ENCODE measurements at regions not wholly inside any gene's neighbourhood (a gene's known extent, or its start where the extent isn't known, plus 50 kb on each side); places are given as distances from the start of the nearest gene placed in this dataset.

GRCh38 chr4:62288808-62289541 is 1088.8 kb downstream of the ADGRL3 start:
- DNase-seq (ENCODE audit: low read depth, low spot score): no peak
- Histone ChIP-seq H3K4me1 (ENCODE audit: control insufficient read depth, extremely low read depth, insufficient read depth, low read length) (no peaks in the 10 kb centered on the region), H3K4me3 (ENCODE audit: control insufficient read depth in 2 of 3, extremely low read depth in 1 of 3, insufficient read depth in 2 of 3, low read depth in 1 of 3, low read length in 3 of 3) (no peak overlapping the region), H3K36me3 (ENCODE audit: control insufficient read depth in 2 of 2, extremely low read depth in 1 of 2, insufficient read depth in 2 of 2, low read length in 2 of 2) (no peaks in the 10 kb centered on the region), H3K27me3 (ENCODE audit: control insufficient read depth, extremely low read depth, insufficient read depth, low read length) (no peaks in the 10 kb centered on the region), H3K79me2 (ENCODE audit: control insufficient read depth, insufficient read depth, low read length) (no peaks in the 10 kb centered on the region), H3K9ac (ENCODE audit: control insufficient read depth, extremely low read depth, insufficient read depth, low read length) (no peak overlapping the region), H3K4me2 (ENCODE audit: control insufficient read depth, extremely low read depth, insufficient read depth, low read depth, low read length) (no peak overlapping the region), H4K20me1 (ENCODE audit: control insufficient read depth, extremely low read depth, insufficient read depth, low read length) (no peaks in the 10 kb centered on the region), H3K9me1 (ENCODE audit: control insufficient read depth, extremely low read depth, insufficient read depth, low read length) (no peaks in the 10 kb centered on the region), H3K9me3 (ENCODE audit: control insufficient read depth, low read depth, low read length) (no peaks in the 10 kb centered on the region), H3K27ac (ENCODE audit: control insufficient read depth, insufficient read depth, low read length) (no peak overlapping the region), H2AFZ (ENCODE audit: control insufficient read depth, low read length) (no peak overlapping the region)
- dilution Hi-C loops (cut with MboI; ENCODE audit: extremely low pct_ligation_motif_present, low sequenced_read_pairs): no loop called here
- no peak for FAIRE-seq
- TF ChIP-seq EZH2 (IDR thresholded peaks at IDR 0.05; ENCODE audit: low read length): no peak
- no peak for TF ChIP-seq CTCF (optimal IDR thresholded peaks at IDR 0.05 in 1 of 3, IDR thresholded peaks at IDR 0.05 in 1 of 3, conservative IDR thresholded peaks at IDR 0.05 in 1 of 3; ENCODE audit: extremely low read depth in 1 of 3, insufficient read depth in 2 of 3, low read length in 3 of 3)

DNA sequence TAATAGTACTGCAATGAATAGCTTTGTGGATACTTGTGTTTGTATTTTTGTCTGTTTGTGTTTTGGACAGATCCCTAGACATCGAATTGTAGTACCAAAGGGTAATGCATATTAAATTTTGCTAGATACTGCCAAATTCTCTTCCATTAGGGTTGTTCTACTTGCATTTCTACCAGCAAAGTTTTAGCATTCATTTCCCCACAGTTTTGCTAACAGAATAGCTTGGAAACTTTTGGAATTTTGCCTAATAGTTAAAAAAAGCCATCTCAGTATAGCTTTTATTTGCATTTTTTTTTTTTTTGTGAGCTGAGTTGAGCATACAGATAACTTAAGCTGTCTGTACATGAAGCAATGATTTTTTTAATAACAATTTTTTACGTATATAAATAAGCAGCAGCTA is 1084.9 kb downstream of the ADGRL3 start:
- Histone ChIP-seq H3K36me3 (ENCODE audit: control insufficient read depth in 2 of 2, extremely low read depth in 1 of 2, insufficient read depth in 2 of 2, low read length in 2 of 2) (no peaks in the 10 kb centered on the region), H4K20me1 (ENCODE audit: control insufficient read depth, extremely low read depth, insufficient read depth, low read length) (no peaks in the 10 kb centered on the region), H3K9ac (ENCODE audit: control insufficient read depth, extremely low read depth, insufficient read depth, low read length) (no peak overlapping the region), H3K27me3 (ENCODE audit: control insufficient read depth, extremely low read depth, insufficient read depth, low read length) (no peaks in the 10 kb centered on the region), H3K9me1 (ENCODE audit: control insufficient read depth, extremely low read depth, insufficient read depth, low read length) (no peaks in the 10 kb centered on the region), H3K9me3 (ENCODE audit: control insufficient read depth, low read depth, low read length) (no peaks in the 10 kb centered on the region), H3K79me2 (ENCODE audit: control insufficient read depth, insufficient read depth, low read length) (no peaks in the 10 kb centered on the region), H3K4me1 (ENCODE audit: control insufficient read depth, extremely low read depth, insufficient read depth, low read length) (no peaks in the 10 kb centered on the region), H3K4me2 (ENCODE audit: control insufficient read depth, extremely low read depth, insufficient read depth, low read depth, low read length) (no peak overlapping the region), H2AFZ (ENCODE audit: control insufficient read depth, low read length) (no peak overlapping the region), H3K4me3 (ENCODE audit: control insufficient read depth in 2 of 3, extremely low read depth in 1 of 3, insufficient read depth in 2 of 3, low read depth in 1 of 3, low read length in 3 of 3) (no peak overlapping the region), H3K27ac (ENCODE audit: control insufficient read depth, insufficient read depth, low read length) (no peak overlapping the region)
- FAIRE-seq: no peak
- no peak for DNase-seq (ENCODE audit: low read depth, low spot score)
- dilution Hi-C loops (cut with MboI; ENCODE audit: extremely low pct_ligation_motif_present, low sequenced_read_pairs): no loop called here
- TF ChIP-seq CTCF (optimal IDR thresholded peaks at IDR 0.05 in 1 of 3, IDR thresholded peaks at IDR 0.05 in 1 of 3, conservative IDR thresholded peaks at IDR 0.05 in 1 of 3; ENCODE audit: extremely low read depth in 1 of 3, insufficient read depth in 2 of 3, low read length in 3 of 3): no peak
- TF ChIP-seq EZH2 (IDR thresholded peaks at IDR 0.05; ENCODE audit: low read length): no peak

All from keratinocyte (primary cell).